Occipital lobe (tissue), 1 donor: ENCODE measurements at regions not wholly inside any gene's neighbourhood (a gene's known extent, or its start where the extent isn't known, plus 50 kb on each side); places are given as distances from the start of the nearest gene placed in this dataset.
"Not testable (repeated sequence)": the region's sequence is repeated elsewhere in the genome, so short reads cannot be mapped to it uniquely, and the experiment has no call there.

Source experiments
- DNase-seq: peaks from one replicate; lab custom pipeline; 2025; lab: John Stamatoyannopoulos, UW

DNA sequence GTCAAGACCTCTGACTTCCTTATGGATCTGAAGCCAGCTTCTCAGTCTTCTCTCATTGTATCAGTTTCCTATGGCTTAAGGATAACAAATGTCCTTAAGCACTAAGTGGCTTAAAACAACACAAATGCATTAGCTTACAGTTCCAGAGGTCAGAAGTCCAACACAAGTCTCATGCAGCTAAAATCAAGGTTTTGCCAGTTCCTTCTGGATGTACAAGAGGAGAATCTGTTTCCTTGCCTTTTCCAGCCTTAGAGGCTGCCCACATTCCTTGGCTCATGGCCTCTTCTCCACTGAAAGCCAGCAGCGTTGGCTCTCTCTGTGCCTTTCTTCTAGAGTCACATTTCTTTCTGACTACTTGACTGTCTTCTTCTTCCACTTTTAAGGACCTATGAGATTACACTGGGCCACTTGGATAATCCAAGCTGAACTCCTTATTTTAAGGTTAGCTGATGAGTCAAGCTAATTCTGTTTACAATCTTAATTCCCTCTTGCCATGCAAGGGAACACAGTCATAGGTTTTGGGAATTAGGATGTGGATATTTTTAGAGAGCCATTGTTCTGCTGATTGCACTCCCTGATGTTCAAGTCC, 179.0 kb downstream of the BCAS1 start:
- no peak for DNase-seq

GRCh38 chr20:53890443-53891305, 179.7 kb downstream of the BCAS1 start:
- DNase-seq: no peak

DNA sequence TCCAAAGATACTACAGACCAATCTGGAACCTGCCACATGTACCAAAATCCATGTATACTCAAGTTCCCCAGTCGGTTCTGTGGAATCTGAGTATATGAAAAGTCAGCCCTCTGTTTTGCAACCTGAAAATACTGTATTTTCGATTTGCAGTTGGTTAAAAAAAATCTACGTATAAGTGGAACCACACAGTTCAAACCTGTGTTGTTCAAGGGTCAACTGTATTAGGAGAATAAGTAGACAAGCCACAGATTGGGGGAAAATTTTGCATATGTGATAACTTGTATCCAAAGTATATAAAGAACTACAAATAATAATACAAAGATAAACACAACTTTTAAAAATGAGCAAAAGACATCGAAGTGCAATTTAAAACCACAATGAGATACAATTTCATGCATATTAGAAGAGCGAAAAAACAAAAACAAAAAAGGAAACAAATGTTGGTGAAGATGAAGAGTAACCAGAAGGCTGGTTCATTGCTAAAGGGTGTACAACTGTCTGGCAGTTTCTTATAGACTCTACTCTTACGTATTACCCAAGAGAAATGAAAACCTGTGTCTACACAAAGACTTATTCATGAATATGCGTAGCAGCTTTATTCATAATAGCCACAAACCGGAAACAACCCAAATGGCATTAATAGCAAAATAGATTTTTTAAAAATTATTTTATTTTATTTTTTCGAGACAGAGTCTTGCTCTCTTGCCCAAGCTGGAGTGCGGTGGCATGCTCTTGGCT, 180.8 kb downstream of the BCAS1 start:
- no peak for DNase-seq

GRCh38 chr20:53888951-53889350, 181.4 kb downstream of the BCAS1 start:
- no peak for DNase-seq

GRCh38 chr20:53888510-53888909, 181.9 kb downstream of the BCAS1 start:
- no peak for DNase-seq

DNA sequence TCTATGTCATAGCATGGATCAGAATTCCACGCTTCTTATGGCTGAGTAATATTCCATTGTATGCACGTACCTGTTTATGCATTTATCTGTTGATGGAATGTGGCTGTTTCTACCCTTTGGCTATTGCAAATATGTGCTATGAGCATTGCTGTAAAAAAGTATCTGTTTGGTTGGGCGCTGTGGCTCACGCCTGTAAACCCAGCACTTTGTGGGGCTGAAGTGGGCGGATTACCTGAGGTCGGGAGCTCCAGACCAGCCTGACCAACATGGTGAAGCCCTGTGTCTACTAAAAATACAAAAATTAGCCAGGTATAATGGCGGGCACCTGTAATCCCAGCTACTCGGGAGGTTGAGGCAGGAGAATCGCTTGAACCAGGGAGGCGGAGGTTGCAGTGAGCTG, 182.4 kb downstream of the BCAS1 start:
- DNase-seq: no peak

DNA sequence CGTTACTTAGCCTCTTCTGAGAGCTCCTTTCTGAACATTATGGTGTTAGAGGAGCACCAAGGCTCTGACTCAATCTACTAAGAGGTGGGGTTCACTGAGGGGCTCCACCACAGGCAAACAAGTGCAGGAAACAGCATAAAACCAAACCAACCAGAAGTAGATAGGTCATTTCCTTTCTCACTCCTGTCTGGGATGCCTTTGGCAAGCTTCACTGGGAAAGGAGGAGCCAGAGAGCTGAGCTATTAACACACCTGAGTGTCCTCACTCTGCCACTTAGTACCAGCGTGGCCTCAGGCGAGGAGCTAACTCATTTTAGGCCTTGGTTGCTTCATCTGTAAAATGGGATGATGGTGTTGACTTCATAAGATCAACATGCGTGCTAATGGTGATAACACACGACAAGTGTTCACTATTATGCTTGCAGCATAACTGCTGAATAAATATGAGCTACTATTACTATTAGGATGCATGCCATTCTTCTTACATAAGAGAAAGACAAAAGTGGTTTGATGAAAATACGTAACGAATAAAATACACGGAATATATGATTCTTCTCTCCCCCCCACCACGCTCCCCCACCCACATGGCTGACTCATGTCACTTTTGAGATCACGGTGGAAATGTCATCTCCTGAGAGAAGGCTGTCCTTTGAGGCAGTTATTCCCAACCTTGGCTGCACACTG, 185.4 kb downstream of the BCAS1 start:
- DNase-seq: no peak

DNA sequence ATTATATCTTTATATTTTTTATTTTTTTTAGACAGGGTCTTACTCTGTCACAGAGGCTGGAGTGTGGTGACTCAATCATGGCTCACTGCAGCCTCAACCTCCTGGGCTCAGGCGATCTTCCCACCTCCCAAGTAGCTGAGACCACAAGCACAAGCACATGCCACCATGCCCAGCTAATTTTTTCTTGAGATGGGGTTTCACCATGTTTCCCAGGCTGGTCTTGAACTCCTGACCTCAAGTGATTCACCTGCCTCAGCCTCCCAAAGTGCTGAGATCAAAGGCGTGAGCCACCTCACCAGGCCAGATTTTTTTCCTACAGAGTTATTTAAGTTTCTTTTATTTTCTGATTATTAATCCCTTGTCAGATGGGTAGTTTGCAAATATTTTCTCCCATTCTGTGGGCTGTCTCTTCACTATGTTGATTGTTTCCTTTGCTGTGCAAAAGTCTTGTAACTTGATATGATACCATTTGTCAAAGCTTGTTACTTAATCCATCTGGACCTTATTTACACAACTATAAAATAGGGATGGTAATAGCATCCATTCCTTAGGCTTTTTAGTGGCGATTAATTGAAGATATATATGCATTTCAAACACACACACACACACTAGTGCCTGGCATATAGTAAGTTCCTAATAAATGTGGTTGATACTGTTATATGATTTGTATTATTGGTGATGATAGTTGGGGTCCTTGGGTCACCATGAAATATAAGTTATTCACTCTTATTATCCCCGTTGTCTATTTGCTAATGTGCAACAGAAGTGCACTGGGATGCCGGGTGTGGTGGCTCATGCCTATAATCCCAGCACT, 187.1 kb downstream of the BCAS1 start:
- no peak for DNase-seq

DNA sequence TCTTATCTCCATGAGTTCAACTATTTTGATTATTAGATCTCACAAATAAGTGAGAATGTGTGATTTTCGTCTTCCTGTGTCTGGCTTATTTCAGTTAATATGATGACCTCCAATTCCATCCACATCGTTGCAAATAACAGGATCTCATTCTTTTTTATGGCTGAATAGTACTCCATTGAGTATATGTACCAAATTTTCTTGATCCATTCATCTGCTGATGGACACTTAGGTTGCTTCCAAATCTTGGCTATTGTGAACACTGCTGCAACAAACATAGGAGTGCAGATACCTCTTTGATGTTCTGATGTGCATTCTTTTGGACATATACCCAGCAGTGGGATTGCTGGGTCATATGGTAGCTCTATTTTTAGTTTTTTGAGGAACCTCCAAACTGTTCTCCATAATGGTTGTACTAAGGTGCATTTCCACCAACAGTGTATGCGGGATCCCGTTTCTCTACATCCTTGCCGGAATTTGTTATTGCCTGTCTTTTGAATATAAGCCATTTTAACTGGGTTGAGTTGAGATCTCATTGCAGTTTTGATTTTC, 187.9 kb downstream of the BCAS1 start:
- DNase-seq: not testable (repeated sequence)

DNA sequence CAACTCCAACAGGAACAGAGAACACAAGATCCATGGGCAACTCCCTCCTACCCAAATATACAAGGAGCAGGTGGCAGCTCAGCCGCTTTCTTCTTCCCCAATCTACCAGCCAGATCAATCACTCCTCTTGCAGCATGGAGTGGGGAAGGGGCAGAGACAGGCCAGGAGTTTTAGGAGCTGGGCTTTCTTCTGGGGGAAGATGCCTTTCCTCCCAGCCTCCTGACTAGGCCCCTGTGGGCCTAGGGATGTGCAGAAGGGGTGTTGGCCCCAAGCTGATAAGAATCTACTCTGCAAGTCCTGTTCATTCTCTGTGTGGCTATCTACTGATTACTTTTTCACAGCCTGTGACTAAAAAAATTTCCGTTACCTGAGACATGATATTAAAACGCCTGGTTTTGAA, 189.0 kb downstream of the BCAS1 start:
- DNase-seq: no peak

DNA sequence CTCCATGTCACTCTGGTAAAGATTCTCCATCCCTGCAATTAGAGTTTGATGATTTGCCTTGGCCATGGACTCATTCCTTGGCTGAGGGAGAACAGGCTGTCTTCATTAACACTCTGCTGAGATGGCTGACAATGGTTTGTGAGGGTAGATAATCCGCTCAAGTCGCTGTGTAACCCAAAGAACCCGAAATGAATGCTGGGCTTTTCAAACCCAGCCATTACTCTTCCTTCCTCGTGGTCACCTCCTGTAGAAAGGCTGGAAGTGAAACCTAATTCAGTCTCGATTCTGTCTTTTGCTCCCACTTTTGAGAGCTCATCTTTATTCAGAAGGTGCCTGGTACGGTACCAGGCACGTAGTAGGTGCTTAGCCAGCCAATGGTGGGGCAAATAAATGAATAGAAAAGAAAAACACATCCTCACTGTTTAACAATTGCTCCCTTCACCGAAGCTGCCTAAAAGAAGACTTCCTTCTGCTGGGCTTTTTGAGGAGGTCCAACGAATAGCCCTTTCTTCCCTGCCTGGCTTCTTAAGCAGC, 190.2 kb downstream of the BCAS1 start:
- DNase-seq: no peak

GRCh38 chr20:53879048-53879684, 191.2 kb downstream of the BCAS1 start:
- no peak for DNase-seq

DNA sequence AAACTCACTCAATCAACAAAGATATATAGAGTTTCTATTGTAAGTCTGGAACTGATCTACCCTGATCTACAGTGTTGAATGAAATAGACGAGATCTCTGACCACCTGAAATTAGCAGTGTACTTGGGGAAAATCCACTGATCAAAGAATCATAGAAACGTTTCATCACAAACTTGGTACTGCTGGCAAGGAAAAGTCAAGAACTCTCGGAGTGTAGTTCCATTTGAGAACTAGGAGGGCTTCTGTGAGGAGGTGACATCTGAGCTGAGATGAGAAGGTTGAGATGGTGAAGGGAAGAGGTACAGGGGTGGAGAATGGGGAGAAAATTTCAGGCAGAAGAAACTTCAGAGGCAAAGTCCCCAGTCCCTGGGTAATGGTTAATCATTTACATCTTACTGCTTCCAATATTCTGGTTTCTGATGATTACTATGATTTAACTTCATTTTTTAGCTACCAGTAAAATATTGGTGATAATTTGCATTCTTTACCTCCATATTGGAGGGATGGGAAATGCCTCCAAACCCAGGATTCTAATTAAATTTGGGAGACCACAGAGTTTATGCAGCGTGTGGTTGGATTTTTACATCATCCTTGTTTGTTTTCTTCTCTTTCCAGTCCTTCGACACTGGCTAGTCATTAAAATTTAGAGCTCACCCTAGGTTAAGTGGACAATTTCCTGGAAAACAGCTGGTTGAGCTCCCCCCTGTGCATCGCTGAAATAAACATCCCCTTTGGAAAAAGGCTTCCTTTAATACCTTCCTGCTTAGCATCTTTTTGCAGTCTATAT, 191.9 kb downstream of the BCAS1 start:
- no peak for DNase-seq

DNA sequence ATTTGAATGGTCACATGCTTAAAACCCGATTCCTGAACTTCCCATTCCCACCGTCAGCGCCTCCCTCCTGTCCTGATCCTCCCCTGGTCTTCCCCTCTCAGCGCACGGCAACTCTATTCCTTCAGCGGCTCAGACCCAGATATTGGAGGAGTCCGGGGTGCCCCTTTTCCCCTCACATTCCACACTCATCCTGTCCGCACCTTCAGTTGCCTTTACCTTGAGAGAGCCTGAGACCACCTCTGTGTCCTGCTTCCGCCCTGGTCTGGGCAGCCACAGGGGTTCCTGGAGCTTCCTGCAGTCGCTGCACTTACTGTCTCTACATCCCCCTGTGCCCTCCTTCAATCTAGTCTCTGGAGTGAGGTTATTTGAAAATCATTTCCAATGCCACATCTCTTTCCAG, 193.4 kb downstream of the BCAS1 start:
- no peak for DNase-seq

- no peak for DNase-seq
Observed at GRCh38 chr20:53876470-53876869, 193.9 kb downstream of the BCAS1 start.

DNA sequence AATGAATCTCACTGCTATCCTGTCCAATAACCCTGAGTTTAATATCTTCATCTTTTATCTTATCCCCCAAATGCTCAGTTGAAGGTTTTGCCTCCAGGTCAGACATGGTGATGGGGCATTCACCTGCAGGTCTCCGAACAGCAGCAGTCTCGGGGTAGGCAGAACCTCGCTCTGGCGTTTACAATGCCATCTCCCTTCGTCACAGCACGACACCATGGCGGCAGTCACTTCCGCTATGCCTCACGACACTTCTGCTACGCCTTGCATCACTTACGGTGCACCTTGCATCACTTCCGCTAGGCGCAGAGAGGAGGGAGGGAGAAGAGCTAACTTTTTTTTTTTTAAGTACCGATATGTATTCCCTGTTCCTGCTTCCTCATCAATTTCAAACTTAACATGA, 194.9 kb downstream of the BCAS1 start:
- no peak for DNase-seq

GRCh38 chr20:53874706-53875105, 195.7 kb downstream of the BCAS1 start:
- no peak for DNase-seq

DNA sequence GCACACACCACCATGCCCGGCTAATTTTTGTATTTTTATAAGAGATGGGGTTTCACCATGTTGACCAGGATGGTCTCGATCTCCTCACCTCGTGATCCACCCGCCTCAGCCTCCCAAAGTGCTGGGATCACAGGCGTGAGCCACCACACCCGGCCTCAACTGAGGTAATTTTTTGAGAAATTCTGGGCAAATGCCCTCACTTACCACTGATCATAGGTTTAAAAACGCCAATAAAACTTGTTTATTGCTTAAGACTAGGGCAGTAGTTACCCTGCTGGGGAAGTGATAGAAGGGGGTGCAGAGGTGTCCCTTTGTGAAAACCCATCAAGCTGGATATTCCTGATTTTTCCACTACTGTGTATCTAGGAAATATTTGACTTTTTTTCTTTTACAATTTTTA, 196.3 kb downstream of the BCAS1 start:
- no peak for DNase-seq

DNA sequence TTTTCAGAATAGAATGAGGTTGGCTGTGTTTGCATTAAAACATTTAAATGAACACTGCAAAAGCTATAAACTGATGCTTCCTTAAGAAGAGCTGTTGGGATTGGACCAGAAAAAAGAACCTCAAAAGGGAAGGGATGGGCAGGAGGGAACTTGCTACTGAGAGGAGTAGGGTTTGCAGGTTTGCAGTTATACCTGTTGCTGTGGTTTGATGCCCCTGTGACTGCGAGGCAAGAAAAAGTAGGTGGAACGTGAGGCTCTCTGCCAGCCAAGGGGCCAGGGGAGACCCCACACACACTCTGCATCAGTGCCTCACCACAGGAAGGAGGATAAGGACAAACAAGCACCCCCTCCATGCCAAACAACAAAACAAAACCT, 197.2 kb downstream of the BCAS1 start:
- no peak for DNase-seq
